Ishikawa (cell line): ENCODE measurements at regions not wholly inside any gene's neighbourhood (a gene's known extent, or its start where the extent isn't known, plus 50 kb on each side); places are given as distances from the start of the nearest gene placed in this dataset.

Experiments
- CEBPB ChIP-seq: IDR thresholded peaks from 2 replicates; pipeline ENCODE4 v1.6.1; 2012
- CREB1 ChIP-seq: IDR thresholded peaks from 2 replicates; pipeline ENCODE4 v1.6.1; 2012; ENCODE audit warnings: low read depth
- EP300 ChIP-seq: IDR thresholded peaks from 2 replicates; pipeline ENCODE4 v1.6.1; 2012; ENCODE audit warnings: borderline replicate concordance
- FOXM1 ChIP-seq: IDR thresholded peaks from 2 replicates; pipeline ENCODE4 v1.6.1; 2012; ENCODE audit warnings: low read depth, borderline replicate concordance
- MAX ChIP-seq: IDR thresholded peaks from 2 replicates; pipeline ENCODE4 v1.6.1; 2012
- REST ChIP-seq: IDR thresholded peaks from 2 replicates; pipeline ENCODE4 v1.6.1; 2012; ENCODE audit warnings: low read depth, mild to moderate bottlenecking
- TEAD4 ChIP-seq: IDR thresholded peaks from 2 replicates; pipeline ENCODE4 v1.6.1; 2012
- YY1 ChIP-seq: IDR thresholded peaks from 2 replicates; pipeline ENCODE4 v1.6.1; 2012; ENCODE audit warnings: low read depth

- TF ChIP-seq MAX (no peak), TEAD4 (no peak), CREB1 (no peak), EP300 (no peak), REST (no peak), CEBPB (no peak), FOXM1 (no peak), YY1 (no peak)
Measured at GRCh38 chr6:14724549-14724948, 521.3 kb upstream of the JARID2 start.
